HCT116 (cell line): ENCODE measurements at regions not wholly inside any gene's neighbourhood (a gene's known extent, or its start where the extent isn't known, plus 50 kb on each side); places are given as distances from the start of the nearest gene placed in this dataset.

Experiments
- ATAC-seq: fragments of 200-7000 bp; cut with Tn5 transposase; 2 replicates; pipeline ENCODE4 v1.9.1; 2020; ENCODE audit warnings: mild to moderate bottlenecking, moderate library complexity
- BruUV-seq: library from RNA; stranded (reverse); fragments of 400-500 nt; replicated peaks from 2 replicates; lab custom pipeline; 2021; lab: Mats Ljungman, UMichigan
- CTCF ChIA-PET: fragments of 300-600 bp; sonication (Branson Sonifier 250); formaldehyde crosslinking; loops from one replicate; lab custom pipeline; 2021; ENCODE audit warnings: antibody characterized with exemption; lab: Charles Lee
- POLR2A ChIA-PET: fragments of 300-600, 350-600 bp; sonication (Branson Sonifier 250); formaldehyde crosslinking; loops from one replicate; lab custom pipeline; 2021; ENCODE audit warnings: antibody characterized with exemption; lab: Charles Lee
- RAD21 ChIA-PET, 2 experiments: fragments of 300-600 bp; sonication (Branson Sonifier 250); formaldehyde crosslinking; loops; one replicate each; lab custom pipeline; 2023; ENCODE audit warnings: low total read pairs in 2 of 2; ENCODE audit not compliant: uncharacterized antibody in 2 of 2, unreplicated experiment in 2 of 2, low non-redundant PET in 1 of 2; lab: Charles Lee
- DNase-seq: peaks from one replicate; pipeline ENCODE4 v3.0.0-alpha.2; 2010; ENCODE audit warnings: low read depth, low spot score
- H2AFZ ChIP-seq: fragments of 200-600 bp; shearing (Covaris generic), sonication (generic); 2 replicates; pipeline ENCODE4 v1.6.1; 2017; ENCODE audit warnings: low read depth, mixed run types, mixed read lengths, antibody characterized with exemption, low read length; ENCODE audit not compliant: poor library complexity, severe bottlenecking
- H3K27ac ChIP-seq: 2 replicates; pipeline ENCODE4 v1.5.1; 2012; ENCODE audit warnings: low read depth, low read length
- H3K27me3 ChIP-seq: fragments of 200-600 bp; sonication (generic); 2 replicates; pipeline ENCODE4 v1.6.1; 2016; ENCODE audit warnings: mixed run types, low read length, mixed read lengths; ENCODE audit not compliant: insufficient read depth
- H3K36me3 ChIP-seq, 2 experiments: fragments of 200-500 bp in 1 of 2; fragments of 200-600 bp in 1 of 2; sonication (Bioruptor generic) in 1 of 2; sonication (generic) in 1 of 2; 2 replicates each; pipeline versions ENCODE4 v1.5.1 to v1.6.1; 2014 to 2016; ENCODE audit warnings: low read length in 2 of 2, inconsistent platforms in 1 of 2, mixed read lengths in 1 of 2, mixed run types in 1 of 2; ENCODE audit not compliant: insufficient read depth in 2 of 2, control insufficient read depth in 1 of 2
- H3K4me1 ChIP-seq, 2 experiments: fragments of 200-600 bp in 1 of 2; sonication (generic) in 1 of 2; 2 replicates each; pipeline versions ENCODE4 v1.5.1 to v1.6.1; 2012 to 2017; ENCODE audit warnings: low read length in 2 of 2, inconsistent platforms in 1 of 2, mild to moderate bottlenecking in 1 of 2, mixed read lengths in 1 of 2, mixed run types in 1 of 2, moderate library complexity in 1 of 2; ENCODE audit not compliant: insufficient read depth in 2 of 2, control insufficient read depth in 1 of 2
- H3K4me2 ChIP-seq: fragments of 200-600 bp; sonication (generic); 2 replicates; pipeline ENCODE4 v1.6.1; 2017; ENCODE audit warnings: mixed run types, low read length, mixed read lengths
- H3K4me3 ChIP-seq, 2 experiments: fragments of 200-600 bp in 1 of 2; sonication (generic) in 1 of 2; replicated peaks in 1 of 2; 2 replicates each; pipeline ENCODE4 v1.5.1; 2011 to 2016; ENCODE audit warnings: low read length in 2 of 2, control low read depth in 1 of 2, low read depth in 1 of 2, mild to moderate bottlenecking in 1 of 2, mixed read lengths in 1 of 2, mixed run types in 1 of 2
- H3K79me2 ChIP-seq: fragments of 200-600 bp; sonication (generic); 2 replicates; pipeline ENCODE4 v1.6.1; 2017; ENCODE audit warnings: mild to moderate bottlenecking, mixed run types, low read length, moderate library complexity, mixed read lengths; ENCODE audit not compliant: insufficient read depth
- H3K9ac ChIP-seq: fragments of 200-600 bp; sonication (generic); 2 replicates; pipeline ENCODE4 v1.6.1; 2016; ENCODE audit warnings: low read length, mixed read lengths
- H3K9me2 ChIP-seq: fragments of 200-600 bp; sonication (generic), shearing (Covaris generic); 2 replicates; pipeline ENCODE4 v1.6.1; 2017; ENCODE audit warnings: mixed run types, mild to moderate bottlenecking, moderate library complexity; ENCODE audit not compliant: insufficient read depth
- H3K9me3 ChIP-seq, 2 experiments: fragments of 200-500 bp in 1 of 2; fragments of 200-600 bp in 1 of 2; sonication (Bioruptor generic) in 1 of 2; sonication (generic) in 1 of 2; 2 replicates each; pipeline ENCODE4 v1.6.1; 2014 to 2017; ENCODE audit warnings: low read length in 2 of 2, mixed read lengths in 2 of 2, inconsistent platforms in 1 of 2, low read depth in 1 of 2, mild to moderate bottlenecking in 1 of 2, mixed run types in 1 of 2, moderate library complexity in 1 of 2; ENCODE audit not compliant: control insufficient read depth in 1 of 2, insufficient read depth in 1 of 2
- H4K20me1 ChIP-seq: fragments of 200-600 bp; sonication (generic), shearing (Covaris generic); 2 replicates; pipeline ENCODE4 v1.6.1; 2017; ENCODE audit warnings: mixed run types, mild to moderate bottlenecking, moderate library complexity; ENCODE audit not compliant: insufficient read depth
- CBX3 ChIP-seq: IDR thresholded peaks from 2 replicates; pipeline ENCODE4 v1.6.1; 2012; ENCODE audit warnings: low read depth
- CEBPB ChIP-seq: IDR thresholded peaks from 2 replicates; pipeline ENCODE4 v1.6.1; 2012; ENCODE audit warnings: low read depth
- EGR1 ChIP-seq: IDR thresholded peaks from 2 replicates; pipeline ENCODE4 v1.6.1; 2012; ENCODE audit warnings: low read depth
- EZH2 ChIP-seq: fragments of 200-600 bp; sonication (generic); IDR thresholded peaks from 2 replicates; pipeline ENCODE4 v1.6.1; 2017; ENCODE audit warnings: antibody characterized with exemption, mixed run types
- JUND ChIP-seq: IDR thresholded peaks from 2 replicates; pipeline ENCODE4 v1.6.1; 2012
- POLR2A ChIP-seq: IDR thresholded peaks from 2 replicates; pipeline ENCODE4 v1.7.0; 2011; ENCODE audit warnings: borderline replicate concordance; ENCODE audit not compliant: insufficient read depth, insufficient read length; ENCODE audit errors: extremely low read depth
- POLR2AphosphoS5 ChIP-seq: IDR thresholded peaks from 2 replicates; pipeline ENCODE4 v1.6.1; 2011; ENCODE audit warnings: mild to moderate bottlenecking, low read depth, low read length, moderate library complexity
- SRF ChIP-seq: IDR thresholded peaks from 2 replicates; pipeline ENCODE4 v1.6.1; 2012; ENCODE audit warnings: low read depth
- TCF7L2 ChIP-seq: IDR thresholded peaks from 2 replicates; pipeline ENCODE4 v1.7.0; 2011; ENCODE audit warnings: borderline replicate concordance, inconsistent platforms; ENCODE audit not compliant: insufficient read depth, insufficient read length; ENCODE audit errors: extremely low read depth
- YY1 ChIP-seq: IDR thresholded peaks from 2 replicates; pipeline ENCODE4 v1.6.1; 2011; ENCODE audit warnings: low read length, low read depth, moderate library complexity, mild to moderate bottlenecking; ENCODE audit not compliant: insufficient replicate concordance; ENCODE audit errors: extremely low read depth
- ZFX ChIP-seq: fragments of 450-650 bp; IDR thresholded peaks from 2 replicates; pipeline ENCODE4 v1.6.1; 2017
- ZNF274 ChIP-seq: fragments of 200-500 bp; sonication (Bioruptor generic); IDR thresholded peaks from 2 replicates; pipeline ENCODE4 v1.6.1; 2014; ENCODE audit warnings: mild to moderate bottlenecking, low read depth, low read length, inconsistent platforms
- intact Hi-C: fragments of 100-400 bp; cut with micrococcal nuclease; formaldehyde crosslinking; loops from 2 replicates; pipeline ENCODE4 v1.10.0; 2022
- TF ChIP-seq, protein P1 (sequence below): IDR thresholded peaks from 2 replicates; pipeline ENCODE4 v1.6.1; 2012
- TF ChIP-seq, protein P2 (sequence below), 3 experiments: fragments of 200-600 bp in 1 of 3; sonication (generic) in 1 of 3; IDR thresholded peaks in 2 of 3; conservative IDR thresholded peaks in 1 of 3; 2 replicates each; pipeline ENCODE4 v1.5.1; 2012 to 2017; ENCODE audit warnings: low read depth in 2 of 3, low read length in 2 of 3, antibody characterized with exemption in 1 of 3, borderline replicate concordance in 1 of 3, control low read depth in 1 of 3, mild to moderate bottlenecking in 1 of 3, mixed read lengths in 1 of 3, mixed run types in 1 of 3, moderate library complexity in 1 of 3; ENCODE audit not compliant: insufficient read depth in 1 of 3
- TF ChIP-seq, protein P3 (sequence below): IDR thresholded peaks from 2 replicates; pipeline ENCODE4 v1.6.1; 2012

DNA sequence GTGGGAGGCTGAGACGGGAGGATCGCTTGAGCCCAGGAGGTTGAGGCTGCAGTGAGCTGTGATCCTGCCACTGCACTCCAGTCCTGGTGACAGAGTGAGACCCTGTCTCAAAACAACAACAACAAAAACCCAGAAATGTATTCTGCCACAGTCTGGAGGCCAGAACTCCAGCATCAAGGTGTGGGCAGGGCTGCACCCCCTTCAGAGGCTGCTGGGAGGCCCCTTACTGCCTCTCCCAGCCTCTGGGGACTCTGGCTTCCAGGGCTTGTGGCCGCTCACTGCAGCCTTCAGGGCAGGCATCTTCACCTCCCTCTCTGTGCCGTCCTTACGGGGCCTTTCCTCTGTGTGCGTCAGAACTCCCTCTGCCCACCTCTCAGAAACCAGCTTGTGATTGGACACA is 209.4 kb upstream of the GSE1 start:
- H3K9me2 ChIP-seq: no peaks in the 10 kb centered on the region
- no peak overlapping the region for H3K4me3 ChIP-seq
- POLR2A ChIA-PET: no interaction called here
- no peak overlapping the region for H2AFZ ChIP-seq
- no peak for TF ChIP-seq EGR1
- CTCF ChIA-PET: interaction anchor here (1.2 to 3.2 kb wide), 4 partner anchors 10 to 208 kb away, joined by 3 to 54 read pairs (median 12); no protein-coding TSS in a partner anchor
- no peak overlapping the region for H3K27ac ChIP-seq
- peaks cover 0 to 10% of the 10 kb centered on the region in 2 experiments; a peak in 1 of 4 replicates for H3K9me3 ChIP-seq
- DNase-seq (no peak), ATAC-seq (peak; percentile 46; the same call in 1 of the 2 replicates)
- no peaks in the 10 kb centered on the region for H4K20me1 ChIP-seq
- RAD21 ChIA-PET: no interaction called here
- no peaks in the 10 kb centered on the region for H3K79me2 ChIP-seq
- H3K4me2 ChIP-seq: no peak overlapping the region
- no TSS peak for BruUV-seq
- H3K9ac ChIP-seq: no peak overlapping the region
- no peaks in the 10 kb centered on the region for H3K36me3 ChIP-seq
- intact Hi-C loops: no loop called here
- peaks cover 9 to 15% of the 10 kb centered on the region in 2 experiments for H3K4me1 ChIP-seq
- no peaks in the 10 kb centered on the region for H3K27me3 ChIP-seq

DNA sequence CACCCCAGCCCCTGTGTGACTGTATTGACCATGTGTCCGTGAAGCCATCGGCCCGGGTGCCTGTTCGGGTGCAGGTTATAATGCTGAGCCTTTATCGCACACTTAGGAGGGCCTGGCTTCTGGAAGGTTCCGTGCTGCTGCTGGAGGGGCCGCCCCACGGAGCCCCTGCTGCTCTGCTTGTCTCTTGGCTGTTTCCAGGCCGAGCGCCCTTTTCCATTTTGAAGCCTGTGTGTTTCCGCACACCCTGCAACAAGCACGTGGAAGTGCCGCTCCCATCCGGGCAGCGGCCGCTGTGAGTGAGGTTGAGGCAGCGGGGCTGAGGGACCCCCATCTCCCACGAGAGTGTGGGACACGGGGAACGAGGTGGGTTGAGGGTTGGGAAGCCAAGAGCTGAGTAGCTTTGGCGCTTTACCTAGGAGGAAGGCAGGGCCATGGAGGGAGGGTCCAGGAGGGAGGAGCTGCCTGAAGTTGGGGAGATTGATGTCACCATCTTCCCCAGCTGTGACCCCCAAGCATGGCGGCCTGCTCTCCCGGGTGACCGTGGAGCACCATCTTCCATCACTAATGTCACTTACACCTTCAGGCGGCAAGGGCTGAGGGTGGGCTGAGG is 200.1 kb upstream of the GSE1 start:
- BruUV-seq: no TSS peak
- ATAC-seq: no peak
- H3K27me3 ChIP-seq: no peaks in the 10 kb centered on the region
- no peak overlapping the region for H3K27ac ChIP-seq
- no peaks in the 10 kb centered on the region for H3K36me3 ChIP-seq
- peaks cover 8 to 11% of the 10 kb centered on the region in 2 experiments for H3K4me1 ChIP-seq
- H3K9me2 ChIP-seq: no peaks in the 10 kb centered on the region
- intact Hi-C loops: no loop called here
- ChIA-PET CTCF (interaction anchor here (1.5 kb wide), 1 partner anchor 10 kb away, joined by 4 read pairs; no protein-coding TSS in a partner anchor), RAD21 (no interaction called here), POLR2A (no interaction called here)
- no peak overlapping the region for H2AFZ ChIP-seq
- no peaks in the 10 kb centered on the region; a peak in 1 of 4 replicates for H3K9me3 ChIP-seq
- H3K4me3 ChIP-seq: no peak overlapping the region
- H3K79me2 ChIP-seq: no peaks in the 10 kb centered on the region
- H4K20me1 ChIP-seq: no peaks in the 10 kb centered on the region
- no peak overlapping the region for H3K4me2 ChIP-seq
- no peak overlapping the region for H3K9ac ChIP-seq
- no peak for DNase-seq
- no peak for TF ChIP-seq CEBPB
- no peak for TF ChIP-seq ZFX
- TF ChIP-seq, protein P1, sequence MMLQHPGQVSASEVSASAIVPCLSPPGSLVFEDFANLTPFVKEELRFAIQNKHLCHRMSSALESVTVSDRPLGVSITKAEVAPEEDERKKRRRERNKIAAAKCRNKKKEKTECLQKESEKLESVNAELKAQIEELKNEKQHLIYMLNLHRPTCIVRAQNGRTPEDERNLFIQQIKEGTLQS: no peak
- TF ChIP-seq EZH2: no peak
- TF ChIP-seq CBX3: no peak
- TF ChIP-seq, protein P2, sequence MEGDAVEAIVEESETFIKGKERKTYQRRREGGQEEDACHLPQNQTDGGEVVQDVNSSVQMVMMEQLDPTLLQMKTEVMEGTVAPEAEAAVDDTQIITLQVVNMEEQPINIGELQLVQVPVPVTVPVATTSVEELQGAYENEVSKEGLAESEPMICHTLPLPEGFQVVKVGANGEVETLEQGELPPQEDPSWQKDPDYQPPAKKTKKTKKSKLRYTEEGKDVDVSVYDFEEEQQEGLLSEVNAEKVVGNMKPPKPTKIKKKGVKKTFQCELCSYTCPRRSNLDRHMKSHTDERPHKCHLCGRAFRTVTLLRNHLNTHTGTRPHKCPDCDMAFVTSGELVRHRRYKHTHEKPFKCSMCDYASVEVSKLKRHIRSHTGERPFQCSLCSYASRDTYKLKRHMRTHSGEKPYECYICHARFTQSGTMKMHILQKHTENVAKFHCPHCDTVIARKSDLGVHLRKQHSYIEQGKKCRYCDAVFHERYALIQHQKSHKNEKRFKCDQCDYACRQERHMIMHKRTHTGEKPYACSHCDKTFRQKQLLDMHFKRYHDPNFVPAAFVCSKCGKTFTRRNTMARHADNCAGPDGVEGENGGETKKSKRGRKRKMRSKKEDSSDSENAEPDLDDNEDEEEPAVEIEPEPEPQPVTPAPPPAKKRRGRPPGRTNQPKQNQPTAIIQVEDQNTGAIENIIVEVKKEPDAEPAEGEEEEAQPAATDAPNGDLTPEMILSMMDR (IDR thresholded peaks at IDR 0.05 in 2 of 3, conservative IDR thresholded peaks at IDR 0.05 in 1 of 3; ENCODE audit: borderline replicate concordance in 1 of 3, insufficient read depth in 1 of 3, low read depth in 2 of 3, low read length in 2 of 3): no peak
- no peak for TF ChIP-seq ZNF274
- TF ChIP-seq POLR2A: no peak
- no peak for TF ChIP-seq SRF
- TF ChIP-seq POLR2AphosphoS5: no peak
- no peak for TF ChIP-seq EGR1
- TF ChIP-seq JUND: no peak
- TF ChIP-seq, protein P3, sequence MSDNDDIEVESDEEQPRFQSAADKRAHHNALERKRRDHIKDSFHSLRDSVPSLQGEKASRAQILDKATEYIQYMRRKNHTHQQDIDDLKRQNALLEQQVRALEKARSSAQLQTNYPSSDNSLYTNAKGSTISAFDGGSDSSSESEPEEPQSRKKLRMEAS: no peak
- TF ChIP-seq TCF7L2: no peak
- no peak for TF ChIP-seq YY1
